GM18951 (cell line): ENCODE measurements at regions not wholly inside any gene's neighbourhood (a gene's known extent, or its start where the extent isn't known, plus 50 kb on each side); places are given as distances from the start of the nearest gene placed in this dataset.
"Not testable (repeated sequence)": the region's sequence is repeated elsewhere in the genome, so short reads cannot be mapped to it uniquely, and the experiment has no call there.

Source experiments
- POLR2A ChIP-seq: IDR thresholded peaks from 4 replicates; pipeline ENCODE4 v1.6.1; 2011; ENCODE audit warnings: mild to moderate bottlenecking; ENCODE audit not compliant: insufficient read length, insufficient read depth; ENCODE audit errors: extremely low read depth
- in situ Hi-C: fragments of 300-500 bp; cut with MboI; formaldehyde crosslinking; loops from one replicate; pipeline ENCODE4 v1.12.0; 2022; ENCODE audit warnings: low sequenced_read_pairs, mixed read lengths, inconsistent platforms; ENCODE audit not compliant: unreplicated experiment

GRCh38 chr5:105685884-105686283 is 1984.9 kb downstream of the EFNA5 start:
- no peak for TF ChIP-seq POLR2A
- in situ Hi-C loops, result no loop called here

GRCh38 chr5:105684799-105685198 is 1985.9 kb downstream of the EFNA5 start:
- no peak for TF ChIP-seq POLR2A
- in situ Hi-C loops, result no loop called here

- in situ Hi-C loops, result no loop called here
- TF ChIP-seq POLR2A, result no peak
These were observed 1989.8 kb downstream of the EFNA5 start for GRCh38 chr5:105680858-105681475.

- no peak for TF ChIP-seq POLR2A
- in situ Hi-C loops, result no loop called here
These were observed 1993.4 kb downstream of the EFNA5 start for GRCh38 chr5:105677291-105677690.

- in situ Hi-C loops, result no loop called here
- TF ChIP-seq POLR2A, result no peak
These were observed 2000.1 kb downstream of the EFNA5 start for GRCh38 chr5:105670596-105670995.

GRCh38 chr5:105663671-105664070 is 2007.1 kb downstream of the EFNA5 start:
- in situ Hi-C loops, result no loop called here
- no peak for TF ChIP-seq POLR2A

GRCh38 chr5:105659396-105659795 is 2011.3 kb downstream of the EFNA5 start:
- TF ChIP-seq POLR2A, result no peak
- in situ Hi-C loops, result no loop called here

- TF ChIP-seq POLR2A, result no peak
- in situ Hi-C loops, result no loop called here
These were observed 2030.4 kb downstream of the EFNA5 start for GRCh38 chr5:105640328-105640727.

GRCh38 chr5:105639511-105639910 is 2031.2 kb downstream of the EFNA5 start:
- in situ Hi-C loops, result no loop called here
- no peak for TF ChIP-seq POLR2A

GRCh38 chr5:105639068-105639467 is 2031.7 kb downstream of the EFNA5 start:
- TF ChIP-seq POLR2A, result no peak
- in situ Hi-C loops, result no loop called here

- no peak for TF ChIP-seq POLR2A
- in situ Hi-C loops, result no loop called here
These were observed 2032.3 kb downstream of the EFNA5 start for GRCh38 chr5:105638437-105638836.

GRCh38 chr5:105632043-105632442 is 2038.7 kb downstream of the EFNA5 start:
- in situ Hi-C loops, result no loop called here
- no peak for TF ChIP-seq POLR2A

GRCh38 chr5:105630803-105631202 is 2039.9 kb downstream of the EFNA5 start:
- no peak for TF ChIP-seq POLR2A
- in situ Hi-C loops, result no loop called here

- in situ Hi-C loops, result no loop called here
- TF ChIP-seq POLR2A, result no peak
These were observed 2051.0 kb downstream of the EFNA5 start for GRCh38 chr5:105619725-105620124.

GRCh38 chr5:105617436-105618215 is 2053.1 kb downstream of the EFNA5 start:
- TF ChIP-seq POLR2A, result no peak
- in situ Hi-C loops, result no loop called here

GRCh38 chr5:105616599-105616998 is 2054.0 kb upstream of the NUDT12 start:
- in situ Hi-C loops, result no loop called here
- no peak for TF ChIP-seq POLR2A

GRCh38 chr5:105602406-105602805 is 2039.8 kb upstream of the NUDT12 start:
- in situ Hi-C loops, result not testable (repeated sequence)
